ENCODE measurements at regions not wholly inside any gene's neighbourhood (a gene's known extent, or its start where the extent isn't known, plus 50 kb on each side); places are given as distances from the start of the nearest gene placed in this dataset.
A peak's percentile ranks its signal among the peaks of the same experiment; 100 is the strongest.

GRCh38 chr1:94617134-94617805, 75.7 kb upstream of the F3 start:
- DNase-seq (ENCODE audit: low read depth) = peak; percentile 97

- DNase-seq (ENCODE audit: low read depth) = no peak
These were observed 74.9 kb upstream of the F3 start for GRCh38 chr1:94616506-94616905.

- no peak for DNase-seq (ENCODE audit: low read depth)
These were observed 73.4 kb upstream of the F3 start for GRCh38 chr1:94614996-94615395.

- DNase-seq (ENCODE audit: low read depth) = no peak
These were observed 72.7 kb upstream of the F3 start for GRCh38 chr1:94614168-94614815.

GRCh38 chr1:94612525-94613204, 71.1 kb upstream of the F3 start:
- no peak for DNase-seq (ENCODE audit: low read depth)

- DNase-seq (ENCODE audit: low read depth) = peak; percentile 68
These were observed 70.3 kb upstream of the F3 start for GRCh38 chr1:94611681-94612475.

- DNase-seq (ENCODE audit: low read depth) = peak; percentile 55
These were observed 68.1 kb upstream of the F3 start for GRCh38 chr1:94609619-94610018.

- peak; percentile 81 for DNase-seq (ENCODE audit: low read depth)
These were observed 67.4 kb upstream of the F3 start for GRCh38 chr1:94608852-94609530.

- DNase-seq (ENCODE audit: low read depth) = peak; percentile 24
These were observed 66.7 kb upstream of the F3 start for GRCh38 chr1:94608142-94608851.

- peak; percentile 39 for DNase-seq (ENCODE audit: low read depth)
These were observed 65.8 kb upstream of the F3 start for GRCh38 chr1:94607398-94607797.

- peak; percentile 53 for DNase-seq (ENCODE audit: low read depth)
These were observed 64.9 kb upstream of the F3 start for GRCh38 chr1:94606471-94606870.

GRCh38 chr1:94603663-94604062, 62.1 kb upstream of the F3 start:
- DNase-seq (ENCODE audit: low read depth) = no peak

- DNase-seq (ENCODE audit: low read depth) = no peak
These were observed 61.5 kb upstream of the F3 start for GRCh38 chr1:94602802-94603625.

- DNase-seq (ENCODE audit: low read depth) = peak; percentile 88
These were observed 60.8 kb upstream of the F3 start for GRCh38 chr1:94602316-94602715.

- DNase-seq (ENCODE audit: low read depth) = no peak
These were observed 59.0 kb upstream of the F3 start for GRCh38 chr1:94600556-94600955.

- peak; percentile 59 for DNase-seq (ENCODE audit: low read depth)
These were observed 57.7 kb upstream of the F3 start for GRCh38 chr1:94599095-94599813.

GRCh38 chr1:94597701-94598100, 56.1 kb upstream of the F3 start:
- peak; percentile 66 for DNase-seq (ENCODE audit: low read depth)

- DNase-seq (ENCODE audit: low read depth) = no peak
These were observed 54.7 kb upstream of the F3 start for GRCh38 chr1:94596260-94596659.

GRCh38 chr1:94595658-94596057, 54.1 kb upstream of the F3 start:
- DNase-seq (ENCODE audit: low read depth) = no peak

Measured in M059J (cell line).